AG04449 (cell line): ENCODE measurements at regions not wholly inside any gene's neighbourhood (a gene's known extent, or its start where the extent isn't known, plus 50 kb on each side); places are given as distances from the start of the nearest gene placed in this dataset.

ENCODE experiments used
- CTCF ChIA-PET: fragments of 350-600 bp; formaldehyde crosslinking; extraction: SDS; loops from one replicate; lab custom pipeline; 2021; ENCODE audit warnings: antibody characterized with exemption; lab: Yijun Ruan, JAX
- POLR2A ChIA-PET: fragments of 400-600, 350-600 bp; formaldehyde crosslinking; extraction: SDS; loops from one replicate; lab custom pipeline; 2020; ENCODE audit warnings: antibody characterized with exemption, inconsistent platforms; lab: Yijun Ruan, JAX
- DNase-seq: peaks from one replicate; pipeline ENCODE4 v3.0.0-alpha.2; 2010; ENCODE audit warnings: low read depth, low spot score
- H3K4me3 ChIP-seq: 2 replicates; pipeline ENCODE4 v1.5.1; 2011; ENCODE audit warnings: low read depth, mild to moderate bottlenecking, control low read depth, low read length
- CTCF ChIP-seq: IDR thresholded peaks from one replicate; pipeline ENCODE4 v1.5.1; 2011; ENCODE audit warnings: mild to moderate bottlenecking, moderate library complexity, low read length, control low read depth, inconsistent platforms; ENCODE audit not compliant: insufficient read depth; ENCODE audit errors: missing control alignments

- POLR2A ChIA-PET: no interaction called here
- DNase-seq: no peak
- no peak for TF ChIP-seq CTCF
- CTCF ChIA-PET: no interaction called here
- H3K4me3 ChIP-seq: no peak overlapping the region
Observed at GRCh38 chr17:54063639-54064038, 240.9 kb downstream of the KIF2B start.

- ChIA-PET CTCF (no interaction called here), POLR2A (no interaction called here)
- no peak for TF ChIP-seq CTCF
- H3K4me3 ChIP-seq: no peak overlapping the region
- DNase-seq: no peak
Observed at GRCh38 chr17:54085020-54085419, 262.3 kb downstream of the KIF2B start.

GRCh38 chr17:54085934-54086333 lies 263.2 kb downstream of the KIF2B start:
- CTCF ChIA-PET: no interaction called here
- POLR2A ChIA-PET: no interaction called here
- TF ChIP-seq CTCF: no peak
- no peak overlapping the region for H3K4me3 ChIP-seq
- DNase-seq: no peak

- ChIA-PET POLR2A (no interaction called here), CTCF (no interaction called here)
- no peak for TF ChIP-seq CTCF
- no peak overlapping the region for H3K4me3 ChIP-seq
- DNase-seq: no peak
Observed at GRCh38 chr17:54096216-54096615, 273.5 kb downstream of the KIF2B start.

GRCh38 chr17:54099221-54099620 lies 276.5 kb downstream of the KIF2B start:
- no peak for TF ChIP-seq CTCF
- CTCF ChIA-PET: no interaction called here
- POLR2A ChIA-PET: no interaction called here
- H3K4me3 ChIP-seq: no peak overlapping the region
- DNase-seq: no peak

- no peak overlapping the region for H3K4me3 ChIP-seq
- POLR2A ChIA-PET: no interaction called here
- no peak for TF ChIP-seq CTCF
- DNase-seq: no peak
- CTCF ChIA-PET: no interaction called here
Observed at GRCh38 chr17:54102246-54102645, 279.5 kb downstream of the KIF2B start.
